ENCODE measurements at regions not wholly inside any gene's neighbourhood (a gene's known extent, or its start where the extent isn't known, plus 50 kb on each side); places are given as distances from the start of the nearest gene placed in this dataset.

DNA sequence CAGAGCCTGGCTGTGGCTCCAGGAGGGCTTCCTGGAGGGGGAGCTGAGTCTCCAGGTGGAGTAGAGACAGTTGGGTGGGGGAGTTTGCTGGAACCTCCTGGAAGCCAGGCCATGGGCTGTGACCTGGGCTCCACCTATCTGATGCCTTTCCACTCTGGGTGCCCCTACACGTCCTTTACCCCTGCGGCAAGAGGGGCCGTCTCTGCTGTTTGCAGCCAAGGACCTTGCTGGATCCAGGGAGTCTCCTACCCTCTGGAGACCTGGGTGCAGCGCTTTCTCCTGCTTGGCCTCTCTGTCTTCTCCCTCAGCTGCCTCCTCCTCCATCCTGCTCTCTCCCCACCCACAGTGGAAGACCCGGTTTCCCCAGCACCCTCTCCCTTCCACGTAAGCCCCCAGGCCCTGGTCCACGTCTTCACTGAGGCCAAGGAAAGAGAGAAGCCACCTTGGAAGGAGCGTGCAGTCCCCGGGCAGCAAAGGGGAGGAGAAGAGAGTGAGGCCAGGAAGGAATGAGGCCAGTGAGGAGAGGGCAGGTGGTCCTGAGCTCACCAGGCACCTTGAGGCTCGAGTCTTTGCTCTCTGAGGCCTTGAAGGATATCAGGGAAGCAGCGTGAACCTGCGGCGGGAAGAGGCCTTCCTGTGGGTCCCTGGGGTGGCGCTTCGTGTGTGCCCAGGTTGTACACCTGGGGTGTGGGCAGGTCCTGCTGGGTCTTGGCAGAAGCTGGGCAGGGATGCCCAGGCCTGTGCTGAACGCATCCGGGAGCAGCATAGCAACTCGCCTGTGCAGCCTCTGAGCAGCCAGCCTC, 294.3 kb upstream of the RTL1 start:
- no peak for TF ChIP-seq POLR2A (IDR thresholded peaks at IDR 0.05; ENCODE audit: low read depth, low read length)
- TF ChIP-seq TAF1 (IDR thresholded peaks at IDR 0.05; ENCODE audit: borderline replicate concordance, low read depth, low read length): no peak
- TF ChIP-seq POLR2AphosphoS5 (IDR thresholded peaks at IDR 0.05; ENCODE audit: low read depth, low read length): no peak
- DNase-seq (ENCODE audit: insufficient read length) (no peak), FAIRE-seq (no peak)

DNA sequence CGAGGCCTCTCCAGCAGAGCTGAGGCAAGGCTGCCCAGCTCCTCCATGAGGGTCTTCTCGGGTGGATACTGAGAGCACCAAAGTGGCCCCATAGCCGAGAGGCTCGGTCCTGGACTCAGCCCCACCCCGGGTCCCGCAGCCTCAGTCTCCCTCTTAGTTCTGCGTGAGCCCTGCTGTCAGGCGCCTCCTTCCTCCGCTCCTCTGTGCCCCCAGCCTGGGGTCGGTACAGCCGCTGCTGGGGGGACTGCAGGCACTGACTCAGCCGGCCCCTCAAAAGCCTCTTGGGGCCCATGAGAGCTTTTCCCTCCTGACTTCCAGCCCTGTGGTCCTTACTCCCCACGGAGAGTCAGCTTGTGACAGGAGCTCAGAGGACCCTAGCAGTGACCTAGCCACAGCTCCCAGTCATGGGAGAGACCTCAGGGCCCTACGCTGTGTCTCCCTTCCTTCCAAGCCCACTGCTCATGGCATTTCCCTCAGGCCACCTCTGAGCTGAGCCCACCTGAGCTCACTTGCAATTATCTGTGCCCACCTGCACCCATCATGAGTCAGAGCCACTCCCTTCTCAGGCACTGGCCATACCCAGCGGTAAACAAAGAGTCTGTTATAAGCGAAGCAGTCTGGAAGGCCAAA, 295.0 kb upstream of the RTL1 start:
- no peak for TF ChIP-seq POLR2AphosphoS5 (IDR thresholded peaks at IDR 0.05; ENCODE audit: low read depth, low read length)
- no peak for TF ChIP-seq TAF1 (IDR thresholded peaks at IDR 0.05; ENCODE audit: borderline replicate concordance, low read depth, low read length)
- no peak for TF ChIP-seq POLR2A (IDR thresholded peaks at IDR 0.05; ENCODE audit: low read depth, low read length)

DNA sequence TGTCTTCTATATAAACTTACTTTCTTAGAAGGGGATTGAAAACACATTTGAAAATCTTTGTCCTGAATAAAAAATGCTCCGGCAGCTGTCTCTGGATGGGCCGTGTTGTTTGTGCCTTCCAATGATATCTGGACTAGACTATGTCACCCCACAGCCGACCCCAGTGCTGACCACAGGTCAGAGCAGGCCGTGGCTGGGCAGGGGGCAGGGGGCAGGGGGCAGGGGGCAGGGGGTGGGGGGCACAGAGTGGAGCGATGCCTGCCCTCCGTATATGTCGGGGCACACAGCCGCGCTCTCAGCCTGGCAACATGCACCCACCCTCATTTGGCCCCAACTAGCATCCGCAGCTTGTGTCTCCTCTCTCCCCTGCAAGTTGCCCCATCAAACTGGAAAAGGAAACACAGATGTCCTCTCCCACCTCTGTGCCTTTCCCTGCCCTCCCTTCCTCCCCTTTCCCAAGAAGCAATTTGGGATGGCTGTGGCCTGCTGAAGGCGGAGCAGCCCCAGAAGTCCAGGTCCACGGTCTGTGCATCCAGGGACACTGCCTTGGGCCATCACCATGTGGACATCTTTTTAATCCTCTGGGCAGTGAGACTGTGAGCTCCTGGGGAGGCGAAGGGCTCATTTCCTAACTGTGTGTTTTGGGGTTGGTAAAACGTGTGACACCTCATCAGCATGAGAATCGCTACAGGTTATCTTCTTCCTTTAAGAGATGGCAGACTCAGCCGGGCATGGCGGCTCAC, 295.7 kb upstream of the RTL1 start:
- no peak for FAIRE-seq
- DNase-seq (ENCODE audit: insufficient read length): no peak
- TF ChIP-seq TAF1 (IDR thresholded peaks at IDR 0.05; ENCODE audit: borderline replicate concordance, low read depth, low read length): no peak
- no peak for TF ChIP-seq POLR2A (IDR thresholded peaks at IDR 0.05; ENCODE audit: low read depth, low read length)
- no peak for TF ChIP-seq POLR2AphosphoS5 (IDR thresholded peaks at IDR 0.05; ENCODE audit: low read depth, low read length)

More for the DNA sequence above, 295.0 kb upstream of the RTL1 start:
- FAIRE-seq: no peak
- DNase-seq (ENCODE audit: insufficient read length): no peak

DNA sequence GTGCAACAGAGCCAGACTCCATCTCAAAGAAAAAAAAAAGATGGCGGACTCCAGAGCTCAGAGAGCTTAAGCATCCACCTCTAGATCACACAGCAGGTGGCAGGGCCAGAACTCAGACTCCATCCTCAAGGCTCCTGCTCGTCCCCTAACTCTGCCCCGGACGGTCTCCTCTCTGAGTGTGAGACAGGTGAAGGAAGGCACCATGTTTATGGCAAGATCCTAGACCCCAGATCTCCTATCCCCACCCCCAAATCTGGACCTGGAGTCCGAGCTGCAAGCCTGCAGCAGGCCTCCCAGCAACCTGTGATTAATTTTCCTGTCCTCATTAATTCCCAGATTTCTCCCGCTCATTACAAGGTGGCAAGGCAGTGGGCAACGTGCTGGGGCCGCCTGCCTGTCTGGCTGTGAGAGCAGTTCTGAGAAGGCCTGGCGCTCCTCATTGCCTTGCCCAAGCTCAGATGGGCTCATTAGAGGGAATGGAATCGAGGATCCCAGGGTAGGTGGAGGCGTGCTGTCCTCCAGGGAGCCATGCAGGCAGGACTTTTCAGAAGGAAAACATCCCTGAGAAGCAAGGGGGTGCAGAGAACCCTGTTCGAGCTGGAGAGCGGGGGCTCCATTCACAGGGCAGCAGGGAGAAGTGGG, 296.6 kb upstream of the RTL1 start:
- TF ChIP-seq POLR2AphosphoS5 (IDR thresholded peaks at IDR 0.05; ENCODE audit: low read depth, low read length) (no peak), TAF1 (IDR thresholded peaks at IDR 0.05; ENCODE audit: borderline replicate concordance, low read depth, low read length) (no peak), POLR2A (IDR thresholded peaks at IDR 0.05; ENCODE audit: low read depth, low read length) (no peak)
- no peak for FAIRE-seq

DNA sequence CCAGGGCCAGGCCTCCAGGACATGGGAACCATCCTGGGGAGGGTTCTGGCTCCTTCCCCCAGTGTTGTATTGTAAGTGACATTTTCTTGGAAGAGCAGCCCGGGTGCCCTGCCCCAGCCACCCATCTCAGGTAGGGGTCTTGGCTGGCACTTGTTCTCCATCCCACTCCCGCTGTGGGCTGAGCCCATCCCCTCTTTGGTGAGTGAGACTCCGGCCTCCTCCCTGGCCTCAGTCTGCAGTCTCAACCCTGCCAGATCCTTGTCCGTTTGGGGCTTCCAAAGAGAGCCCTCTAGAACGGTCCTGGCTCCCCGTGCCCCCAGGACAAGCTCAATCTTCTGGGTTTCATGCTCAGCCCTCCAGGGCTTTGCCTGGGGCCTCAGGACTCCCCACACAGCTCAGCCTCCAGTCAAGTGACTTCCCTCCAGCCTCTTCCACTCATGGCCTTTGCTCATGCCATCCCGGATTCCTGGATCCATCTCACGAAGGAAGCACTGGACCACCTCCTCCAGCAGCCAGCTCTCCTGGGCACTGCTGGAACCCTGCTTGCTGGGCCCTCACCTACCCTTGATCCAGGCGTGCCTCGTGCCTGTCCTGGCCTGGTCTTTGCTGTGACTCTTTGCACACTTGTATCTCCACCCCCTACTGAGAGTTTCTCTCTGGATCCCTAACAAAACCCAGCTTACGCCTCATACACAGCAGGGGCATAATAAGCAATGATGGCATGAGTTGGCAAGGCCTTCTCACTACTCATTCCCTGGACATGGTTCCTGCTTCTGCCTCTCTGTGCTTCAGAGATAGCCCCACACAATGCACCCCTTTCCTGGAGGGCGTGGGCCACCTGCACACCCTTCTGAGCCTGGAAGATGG, 297.4 kb upstream of the RTL1 start:
- DNase-seq (ENCODE audit: insufficient read length) (no peak), FAIRE-seq (no peak)
- TF ChIP-seq POLR2AphosphoS5 (IDR thresholded peaks at IDR 0.05; ENCODE audit: low read depth, low read length) (no peak), POLR2A (IDR thresholded peaks at IDR 0.05; ENCODE audit: low read depth, low read length) (no peak), TAF1 (IDR thresholded peaks at IDR 0.05; ENCODE audit: borderline replicate concordance, low read depth, low read length) (no peak)

More for the DNA sequence above, 296.6 kb upstream of the RTL1 start:
- no peak for DNase-seq (ENCODE audit: insufficient read length)

DNA sequence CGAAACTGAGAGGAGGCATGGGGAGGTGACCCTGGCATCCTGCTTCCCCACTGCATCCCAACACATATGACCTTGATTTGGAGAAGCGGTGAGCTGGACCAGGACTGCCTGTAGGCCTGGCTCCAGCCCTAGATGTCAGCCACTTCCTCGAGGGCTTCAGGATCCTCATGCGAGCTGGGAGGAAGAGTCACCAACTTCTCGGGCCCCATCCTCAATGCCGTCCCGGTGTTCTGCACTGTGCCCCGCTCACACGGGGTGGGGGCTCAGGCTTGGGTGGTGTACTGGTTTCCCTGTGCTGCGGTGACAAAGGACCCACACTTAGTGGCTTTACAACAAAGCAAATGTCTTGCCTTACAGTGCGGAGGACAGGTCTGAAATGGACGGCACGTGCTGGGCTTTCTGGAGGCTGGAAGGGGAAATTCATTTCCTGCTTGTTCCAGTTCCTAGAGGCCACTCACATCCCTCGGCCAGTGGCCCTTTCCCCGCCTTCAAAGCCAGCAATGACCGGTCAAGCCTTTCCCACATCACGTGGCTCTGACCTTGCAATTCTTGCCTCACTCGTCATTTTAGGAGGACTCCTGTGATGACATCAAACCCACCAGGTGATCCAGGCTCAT, 298.1 kb upstream of the RTL1 start:
- TF ChIP-seq POLR2AphosphoS5 (IDR thresholded peaks at IDR 0.05; ENCODE audit: low read depth, low read length) (no peak), POLR2A (IDR thresholded peaks at IDR 0.05; ENCODE audit: low read depth, low read length) (no peak), TAF1 (IDR thresholded peaks at IDR 0.05; ENCODE audit: borderline replicate concordance, low read depth, low read length) (no peak)
- DNase-seq (ENCODE audit: insufficient read length) (no peak), FAIRE-seq (no peak)

DNA sequence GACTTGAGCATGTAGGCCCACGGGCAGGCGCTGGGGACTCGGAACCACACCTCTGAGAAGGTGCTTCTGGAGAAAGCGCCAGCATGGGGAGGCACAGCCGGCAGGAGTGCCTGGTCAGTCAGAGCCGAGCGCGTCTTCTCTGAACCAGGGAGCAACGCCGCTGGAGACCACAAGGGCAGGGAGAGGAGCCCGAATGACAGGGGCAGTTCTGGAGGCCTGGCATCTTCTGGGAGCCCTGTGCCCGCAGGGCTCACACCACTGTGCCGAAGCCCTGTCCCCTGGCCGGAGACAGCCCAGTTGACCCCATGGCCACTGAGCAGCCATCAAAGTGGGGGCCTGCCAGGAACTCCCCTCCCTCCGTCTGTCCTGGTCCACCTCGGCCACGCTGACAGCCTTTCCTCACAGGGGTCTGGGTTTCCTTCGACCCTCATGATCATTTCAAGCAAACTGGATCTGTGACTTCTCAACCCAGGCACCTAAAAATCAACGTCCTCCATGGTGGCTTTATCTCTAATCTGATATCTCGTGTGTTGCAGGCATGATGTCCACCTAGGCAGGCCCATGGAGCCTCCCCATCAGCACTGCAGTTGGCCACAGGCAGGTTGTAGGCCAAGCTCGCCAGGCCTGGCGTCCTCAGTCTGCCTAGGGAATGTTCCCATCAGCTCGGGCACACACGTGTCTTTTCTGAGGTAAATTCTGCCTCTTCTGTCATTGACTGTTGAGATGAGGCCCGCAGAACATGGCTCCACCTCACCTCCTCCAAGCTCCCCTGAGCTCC, 299.3 kb upstream of the RTL1 start:
- TF ChIP-seq POLR2AphosphoS5 (IDR thresholded peaks at IDR 0.05; ENCODE audit: low read depth, low read length): no peak
- no peak for TF ChIP-seq POLR2A (IDR thresholded peaks at IDR 0.05; ENCODE audit: low read depth, low read length)
- TF ChIP-seq TAF1 (IDR thresholded peaks at IDR 0.05; ENCODE audit: borderline replicate concordance, low read depth, low read length): no peak
- DNase-seq (ENCODE audit: insufficient read length): no peak
- no peak for FAIRE-seq

DNA sequence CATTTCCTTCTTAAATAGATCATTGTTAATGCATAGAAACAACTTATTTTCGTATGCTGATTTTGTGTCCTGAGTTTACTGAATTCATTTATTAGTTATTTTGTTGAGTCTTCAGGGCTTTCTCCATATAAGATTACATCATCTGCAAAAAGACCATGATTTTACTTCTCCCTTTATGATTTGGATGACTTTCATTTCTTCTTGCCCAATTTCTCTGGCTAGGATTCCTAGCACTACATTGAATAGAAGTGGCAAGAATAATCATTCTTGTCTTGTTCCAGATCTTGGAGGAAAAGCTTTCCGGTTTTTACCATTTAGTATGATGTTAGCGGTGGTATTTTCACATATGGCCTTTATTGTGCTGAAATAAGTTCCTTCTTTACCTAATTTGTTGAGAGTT, 303.0 kb upstream of the RTL1 start:
- no peak for FAIRE-seq
- no peak for DNase-seq (ENCODE audit: insufficient read length)
- no peak for TF ChIP-seq POLR2A (IDR thresholded peaks at IDR 0.05; ENCODE audit: low read depth, low read length)
- TF ChIP-seq TAF1 (IDR thresholded peaks at IDR 0.05; ENCODE audit: borderline replicate concordance, low read depth, low read length): no peak
- TF ChIP-seq POLR2AphosphoS5 (IDR thresholded peaks at IDR 0.05; ENCODE audit: low read depth, low read length): no peak

DNA sequence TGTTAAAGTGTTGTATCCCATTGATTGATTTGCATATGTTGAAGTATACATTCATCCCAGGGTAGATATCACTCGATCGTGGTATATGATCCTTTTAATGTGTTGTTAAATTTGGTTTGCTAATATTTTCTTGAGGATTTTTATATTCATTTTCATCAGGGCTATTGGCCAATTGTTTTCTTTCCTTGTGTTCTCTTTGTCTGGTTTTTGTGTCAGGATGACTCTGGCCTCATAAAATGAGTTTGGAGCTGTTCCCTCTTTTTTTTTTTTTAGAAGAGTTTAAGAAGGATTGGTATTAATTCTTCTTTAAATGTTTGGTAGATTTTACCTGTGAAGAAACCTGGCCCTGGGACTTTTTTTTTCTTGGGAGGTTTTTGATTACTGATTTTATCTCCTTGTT, 303.5 kb upstream of the RTL1 start:
- FAIRE-seq: no peak
- DNase-seq (ENCODE audit: insufficient read length): no peak
- TF ChIP-seq POLR2A (IDR thresholded peaks at IDR 0.05; ENCODE audit: low read depth, low read length) (no peak), TAF1 (IDR thresholded peaks at IDR 0.05; ENCODE audit: borderline replicate concordance, low read depth, low read length) (no peak), POLR2AphosphoS5 (IDR thresholded peaks at IDR 0.05; ENCODE audit: low read depth, low read length) (no peak)

Measured in GM12892 (cell line).